ENCODE measurements at regions not wholly inside any gene's neighbourhood (a gene's known extent, or its start where the extent isn't known, plus 50 kb on each side); places are given as distances from the start of the nearest gene placed in this dataset.

- no peak for DNase-seq (ENCODE audit: extremely low spot score in 2 of 2)
- intact Hi-C loops (cut with DNase I): no loop called here
- no peak for TF ChIP-seq POLR2A (IDR thresholded peaks at IDR 0.05)
- TF ChIP-seq CTCF (IDR thresholded peaks at IDR 0.05): no peak
- no peak for TF ChIP-seq POLR2AphosphoS5 (IDR thresholded peaks at IDR 0.05; ENCODE audit: insufficient read depth in 1 of 2, low read depth in 1 of 2)
Observed at GRCh38 chr17:22409160-22409751, 716.9 kb downstream of the KCNJ18 start.

GRCh38 chr17:22410136-22410535 lies 717.8 kb downstream of the KCNJ18 start:
- intact Hi-C loops (cut with DNase I): no loop called here
- no peak for TF ChIP-seq CTCF (IDR thresholded peaks at IDR 0.05)
- no peak for TF ChIP-seq POLR2AphosphoS5 (IDR thresholded peaks at IDR 0.05; ENCODE audit: insufficient read depth in 1 of 2, low read depth in 1 of 2)

More at GRCh38 chr17:22409160-22409751, 716.9 kb downstream of the KCNJ18 start:
- H3K36me3 ChIP-seq: no peaks in the 10 kb centered on the region
- H3K27ac ChIP-seq: no peak overlapping the region
- no peaks in the 10 kb centered on the region for H3K27me3 ChIP-seq
- no peaks in the 10 kb centered on the region for H3K9me3 ChIP-seq
- H3K4me3 ChIP-seq: no peak overlapping the region
- H3K4me1 ChIP-seq: no peaks in the 10 kb centered on the region

GRCh38 chr17:22411185-22411784 lies 719.0 kb downstream of the KCNJ18 start:
- DNase-seq (ENCODE audit: extremely low spot score in 2 of 2): no peak
- Histone ChIP-seq H3K27ac (no peak overlapping the region), H3K4me1 (no peaks in the 10 kb centered on the region), H3K9me3 (no peaks in the 10 kb centered on the region), H3K4me3 (no peak overlapping the region), H3K36me3 (no peaks in the 10 kb centered on the region), H3K27me3 (no peaks in the 10 kb centered on the region)
- TF ChIP-seq POLR2A (IDR thresholded peaks at IDR 0.05) (no peak), CTCF (IDR thresholded peaks at IDR 0.05) (no peak), POLR2AphosphoS5 (IDR thresholded peaks at IDR 0.05; ENCODE audit: insufficient read depth in 1 of 2, low read depth in 1 of 2) (no peak)
- intact Hi-C loops (cut with DNase I): no loop called here

More at GRCh38 chr17:22410136-22410535, 717.8 kb downstream of the KCNJ18 start:
- Histone ChIP-seq H3K9me3 (no peaks in the 10 kb centered on the region), H3K27ac (no peak overlapping the region), H3K4me1 (no peaks in the 10 kb centered on the region), H3K27me3 (no peaks in the 10 kb centered on the region), H3K36me3 (no peaks in the 10 kb centered on the region), H3K4me3 (no peak overlapping the region)
- no peak for DNase-seq (ENCODE audit: extremely low spot score in 2 of 2)

GRCh38 chr17:22435231-22435974 lies 743.1 kb downstream of the KCNJ18 start:
- Histone ChIP-seq H3K27ac (no peak overlapping the region), H3K27me3 (no peaks in the 10 kb centered on the region), H3K9me3 (no peaks in the 10 kb centered on the region), H3K4me1 (no peaks in the 10 kb centered on the region), H3K4me3 (no peak overlapping the region), H3K36me3 (no peaks in the 10 kb centered on the region)
- DNase-seq (ENCODE audit: extremely low spot score in 2 of 2): no peak
- intact Hi-C loops (cut with DNase I): no loop called here
- TF ChIP-seq POLR2AphosphoS5 (IDR thresholded peaks at IDR 0.05; ENCODE audit: insufficient read depth in 1 of 2, low read depth in 1 of 2) (no peak), CTCF (IDR thresholded peaks at IDR 0.05) (no peak), POLR2A (IDR thresholded peaks at IDR 0.05) (no peak)

GRCh38 chr17:22441776-22442175 lies 749.5 kb downstream of the KCNJ18 start:
- H3K27me3 ChIP-seq: no peaks in the 10 kb centered on the region
- H3K9me3 ChIP-seq: no peaks in the 10 kb centered on the region
- TF ChIP-seq POLR2A (IDR thresholded peaks at IDR 0.05): no peak
- no peak for TF ChIP-seq CTCF (IDR thresholded peaks at IDR 0.05)
- no peak for TF ChIP-seq POLR2AphosphoS5 (IDR thresholded peaks at IDR 0.05; ENCODE audit: insufficient read depth in 1 of 2, low read depth in 1 of 2)
- no peak overlapping the region for H3K4me3 ChIP-seq
- intact Hi-C loops (cut with DNase I): no loop called here
- no peak for DNase-seq (ENCODE audit: extremely low spot score in 2 of 2)
- no peak overlapping the region for H3K27ac ChIP-seq
- H3K36me3 ChIP-seq: no peaks in the 10 kb centered on the region
- H3K4me1 ChIP-seq: no peaks in the 10 kb centered on the region

All from vagina (tissue), 2 donors.